ENCODE measurements at regions not wholly inside any gene's neighbourhood (a gene's known extent, or its start where the extent isn't known, plus 50 kb on each side); places are given as distances from the start of the nearest gene placed in this dataset.

DNA sequence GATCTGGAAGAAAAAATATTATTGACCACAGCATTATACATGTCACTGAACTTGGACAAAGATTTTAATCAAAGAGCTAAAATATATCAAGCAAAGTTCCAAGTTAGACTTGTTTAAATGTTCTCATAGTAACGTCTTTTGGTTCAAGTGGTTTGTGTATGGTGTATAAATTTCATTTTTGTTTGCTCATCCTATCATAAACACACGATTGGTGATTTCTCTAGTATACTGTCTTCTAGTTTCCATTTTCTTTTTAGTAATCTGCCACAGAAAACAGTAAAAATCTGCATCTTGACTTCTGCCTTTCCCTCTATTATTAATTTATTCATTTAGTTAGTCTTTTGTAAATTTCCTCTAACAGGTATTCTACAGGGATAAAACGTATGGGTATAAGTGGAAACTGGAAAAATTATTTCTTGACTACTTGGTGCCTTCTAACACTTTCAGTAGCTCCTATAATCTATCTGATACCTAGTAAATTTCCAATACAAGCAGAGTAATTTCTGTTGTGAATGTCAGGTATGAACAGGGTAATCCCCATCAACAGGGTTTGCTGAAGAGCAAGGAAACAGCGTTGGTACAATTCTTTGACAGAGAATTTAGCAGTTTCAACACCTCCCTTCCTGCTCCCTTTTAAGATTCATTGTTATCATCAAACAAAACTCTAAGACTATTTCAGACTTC, 268.0 kb downstream of the PTPRC start:
- TF ChIP-seq ZNF501 (CRISPR knock-in tag; IDR thresholded peaks at IDR 0.05) = no peak
- no peak for TF ChIP-seq ZNF446 (CRISPR knock-in tag; IDR thresholded peaks at IDR 0.05)
- no peak for TF ChIP-seq ZNF746 (CRISPR knock-in tag; IDR thresholded peaks at IDR 0.05)
- no peak for TF ChIP-seq GTF2F1 (IDR thresholded peaks at IDR 0.05; ENCODE audit: low read length)
- TF ChIP-seq NR2F6 (IDR thresholded peaks at IDR 0.05) = no peak
- TF ChIP-seq NR2F6 (CRISPR knock-in tag; IDR thresholded peaks at IDR 0.05) = no peak
- no peak for TF ChIP-seq KDM4B (CRISPR knock-in tag; IDR thresholded peaks at IDR 0.05)
- no peak for TF ChIP-seq ATF2 (CRISPR knock-in tag; IDR thresholded peaks at IDR 0.05)
- no peak for TF ChIP-seq FOXK1 (CRISPR knock-in tag; IDR thresholded peaks at IDR 0.05; ENCODE audit: borderline replicate concordance, low read depth)
- no peak for TF ChIP-seq NFIC (IDR thresholded peaks at IDR 0.05; ENCODE audit: low read length)
- TF ChIP-seq ATF4 (CRISPR knock-in tag; IDR thresholded peaks at IDR 0.05) = no peak
